GM08714 (cell line): ENCODE measurements at regions not wholly inside any gene's neighbourhood (a gene's known extent, or its start where the extent isn't known, plus 50 kb on each side); places are given as distances from the start of the nearest gene placed in this dataset.

ENCODE experiments used
- H3K4me3 ChIP-seq: fragments of 200-500 bp; sonication (Bioruptor generic); 2 replicates; pipeline ENCODE4 v1.5.1; 2014; ENCODE audit warnings: mild to moderate bottlenecking, low read length, inconsistent platforms
- ZNF274 ChIP-seq: IDR thresholded peaks from 2 replicates; pipeline ENCODE4 v1.6.1; 2012; ENCODE audit warnings: mild to moderate bottlenecking, low read depth, low read length

GRCh38 chr2:217438821-217439220 lies 564.0 kb downstream of the TNS1 start:
- H3K4me3 ChIP-seq = no peak overlapping the region
- no peak for TF ChIP-seq ZNF274

- no peak overlapping the region for H3K4me3 ChIP-seq
- no peak for TF ChIP-seq ZNF274
Observed at GRCh38 chr2:217438136-217438535, 564.7 kb downstream of the TNS1 start.

- H3K4me3 ChIP-seq = no peak overlapping the region
- no peak for TF ChIP-seq ZNF274
Observed at GRCh38 chr2:217437290-217437870, 565.4 kb downstream of the TNS1 start.

- no peak for TF ChIP-seq ZNF274
- no peak overlapping the region for H3K4me3 ChIP-seq
Observed at GRCh38 chr2:217436386-217436785, 566.4 kb downstream of the TNS1 start.

GRCh38 chr2:217434180-217434975 lies 568.4 kb downstream of the TNS1 start:
- no peak for TF ChIP-seq ZNF274
- no peak overlapping the region for H3K4me3 ChIP-seq

GRCh38 chr2:217433522-217433921 lies 569.3 kb downstream of the TNS1 start:
- no peak overlapping the region for H3K4me3 ChIP-seq
- no peak for TF ChIP-seq ZNF274

GRCh38 chr2:217431577-217432269 lies 571.1 kb downstream of the TNS1 start:
- TF ChIP-seq ZNF274 = no peak

GRCh38 chr2:217430916-217431576 lies 571.2 kb upstream of the TNP1 start:
- H3K4me3 ChIP-seq = no peak overlapping the region
- no peak for TF ChIP-seq ZNF274

More at GRCh38 chr2:217431577-217432269, 571.1 kb downstream of the TNS1 start:
- no peak overlapping the region for H3K4me3 ChIP-seq

- no peak for TF ChIP-seq ZNF274
- no peak overlapping the region for H3K4me3 ChIP-seq
Observed at GRCh38 chr2:217429981-217430500, 570.2 kb upstream of the TNP1 start.

- no peak for TF ChIP-seq ZNF274
- no peak overlapping the region for H3K4me3 ChIP-seq
Observed at GRCh38 chr2:217421834-217422233, 562.0 kb upstream of the TNP1 start.

- TF ChIP-seq ZNF274 = no peak
- no peak overlapping the region for H3K4me3 ChIP-seq
Observed at GRCh38 chr2:217420854-217421253, 561.0 kb upstream of the TNP1 start.

- TF ChIP-seq ZNF274 = no peak
- H3K4me3 ChIP-seq = no peak overlapping the region
Observed at GRCh38 chr2:217419055-217419671, 559.3 kb upstream of the TNP1 start.

- TF ChIP-seq ZNF274 = no peak
- H3K4me3 ChIP-seq = no peak overlapping the region
Observed at GRCh38 chr2:217418544-217418943, 558.7 kb upstream of the TNP1 start.

- TF ChIP-seq ZNF274 = no peak
- no peak overlapping the region for H3K4me3 ChIP-seq
Observed at GRCh38 chr2:217418090-217418489, 558.2 kb upstream of the TNP1 start.
